Immature natural killer cell (primary cell): ENCODE measurements at regions not wholly inside any gene's neighbourhood (a gene's known extent, or its start where the extent isn't known, plus 50 kb on each side); places are given as distances from the start of the nearest gene placed in this dataset.

Source experiments
- DNase-seq, 3 donors: peaks; one replicate each; pipeline ENCODE4 v3.0.0; 2022; ENCODE audit warnings: mixed read lengths in 1 of 3
- H3K27ac Mint-ChIP-seq, 6 donors: one replicate each; pipeline ENCODE4 v1.8.0; 2020; ENCODE audit warnings: mixed read lengths in 6 of 6, mild to moderate bottlenecking in 5 of 6, inconsistent platforms in 4 of 6, moderate library complexity in 3 of 6
- H3K27me3 Mint-ChIP-seq, 3 donors: one replicate each; pipeline ENCODE4 v1.8.0; 2020 to 2021; ENCODE audit warnings: low read depth in 3 of 3, mild to moderate bottlenecking in 3 of 3, mixed read lengths in 3 of 3, moderate library complexity in 3 of 3, inconsistent platforms in 1 of 3
- H3K36me3 Mint-ChIP-seq, 3 donors: one replicate each; pipeline ENCODE4 v1.8.0; 2020; ENCODE audit warnings: mixed read lengths in 3 of 3, inconsistent platforms in 2 of 3, mild to moderate bottlenecking in 2 of 3
- H3K4me1 Mint-ChIP-seq, 2 donors: one replicate each; pipeline ENCODE4 v1.8.0; 2020; ENCODE audit warnings: inconsistent platforms in 2 of 2, mild to moderate bottlenecking in 2 of 2, mixed read lengths in 2 of 2, moderate library complexity in 1 of 2
- H3K4me3 Mint-ChIP-seq, 5 donors: one replicate each; pipeline ENCODE4 v1.8.0; 2020; ENCODE audit warnings: mild to moderate bottlenecking in 5 of 5, mixed read lengths in 5 of 5, inconsistent platforms in 3 of 5, moderate library complexity in 3 of 5
- H3K9me3 Mint-ChIP-seq, 6 donors: one replicate each; pipeline ENCODE4 v1.8.0; 2020; ENCODE audit warnings: mild to moderate bottlenecking in 6 of 6, mixed read lengths in 6 of 6, inconsistent platforms in 4 of 6, moderate library complexity in 3 of 6

DNA sequence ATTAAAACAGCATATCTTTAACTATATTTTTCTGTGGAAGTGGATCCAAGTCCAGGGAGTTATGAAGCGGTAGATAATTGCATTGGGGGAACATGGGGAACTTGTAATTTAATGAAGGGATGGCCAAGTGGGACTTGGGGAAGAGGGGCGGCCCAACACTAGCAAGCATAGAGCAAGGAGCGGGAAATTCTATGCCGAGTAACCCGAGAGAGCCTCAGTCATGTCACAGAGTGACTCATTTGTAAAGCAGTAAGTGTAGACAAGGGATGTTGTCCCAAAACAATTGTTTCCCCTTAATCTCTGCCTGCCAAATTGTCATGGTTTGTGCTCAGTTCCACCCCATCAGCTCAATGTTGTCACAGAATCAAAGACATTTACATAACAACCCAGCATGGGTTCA, 620.1 kb downstream of the AJAP1 start:
- no peak overlapping the region for H3K27ac Mint-ChIP-seq
- no peak for DNase-seq
- no peak overlapping the region for H3K4me3 Mint-ChIP-seq
- no peaks in the 10 kb centered on the region for H3K9me3 Mint-ChIP-seq
- H3K27me3 Mint-ChIP-seq: peaks cover 0 to 5% (median 2%) of the 10 kb centered on the region in 3 donors
- H3K36me3 Mint-ChIP-seq: no peaks in the 10 kb centered on the region
- no peaks in the 10 kb centered on the region for H3K4me1 Mint-ChIP-seq

GRCh38 chr1:5273280-5274003, 619.0 kb downstream of the AJAP1 start:
- no peak for DNase-seq
- Mint-ChIP-seq H3K36me3 (no peaks in the 10 kb centered on the region), H3K27me3 (peaks cover 0 to 7% (median 2%) of the 10 kb centered on the region in 3 donors), H3K4me3 (no peak overlapping the region), H3K9me3 (no peaks in the 10 kb centered on the region), H3K27ac (no peak overlapping the region), H3K4me1 (no peaks in the 10 kb centered on the region)

GRCh38 chr1:5272325-5272724, 617.9 kb downstream of the AJAP1 start:
- Mint-ChIP-seq H3K4me1 (no peaks in the 10 kb centered on the region), H3K9me3 (no peaks in the 10 kb centered on the region), H3K4me3 (no peak overlapping the region), H3K27ac (no peak overlapping the region), H3K27me3 (peaks cover 2 to 10% (median 2%) of the 10 kb centered on the region in 3 donors), H3K36me3 (no peaks in the 10 kb centered on the region)
- DNase-seq: no peak

DNA sequence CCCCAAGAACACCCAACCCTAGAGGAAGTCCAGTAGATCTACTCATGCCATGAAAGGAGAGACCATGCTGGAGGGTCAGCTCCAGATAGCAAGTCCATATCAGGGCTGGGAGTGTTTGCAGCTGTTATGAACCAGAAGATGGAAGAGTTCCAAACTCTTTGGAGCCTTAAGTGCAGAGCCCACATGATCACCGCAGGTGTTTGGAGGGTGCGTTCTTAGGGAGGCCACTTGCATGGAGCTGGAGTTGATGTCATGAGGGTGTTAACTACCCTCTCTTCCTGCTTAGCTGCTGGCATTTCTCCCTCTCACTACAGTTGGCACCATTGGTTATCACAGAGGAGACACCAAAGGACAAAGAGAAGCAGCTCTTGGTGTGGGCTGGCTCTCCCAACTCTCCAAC, 616.9 kb downstream of the AJAP1 start:
- peaks cover 2 to 10% (median 5%) of the 10 kb centered on the region in 3 donors for H3K27me3 Mint-ChIP-seq
- H3K9me3 Mint-ChIP-seq: no peaks in the 10 kb centered on the region
- no peaks in the 10 kb centered on the region for H3K36me3 Mint-ChIP-seq
- H3K4me1 Mint-ChIP-seq: no peaks in the 10 kb centered on the region
- no peak overlapping the region for H3K27ac Mint-ChIP-seq
- no peak overlapping the region for H3K4me3 Mint-ChIP-seq
- DNase-seq: no peak

DNA sequence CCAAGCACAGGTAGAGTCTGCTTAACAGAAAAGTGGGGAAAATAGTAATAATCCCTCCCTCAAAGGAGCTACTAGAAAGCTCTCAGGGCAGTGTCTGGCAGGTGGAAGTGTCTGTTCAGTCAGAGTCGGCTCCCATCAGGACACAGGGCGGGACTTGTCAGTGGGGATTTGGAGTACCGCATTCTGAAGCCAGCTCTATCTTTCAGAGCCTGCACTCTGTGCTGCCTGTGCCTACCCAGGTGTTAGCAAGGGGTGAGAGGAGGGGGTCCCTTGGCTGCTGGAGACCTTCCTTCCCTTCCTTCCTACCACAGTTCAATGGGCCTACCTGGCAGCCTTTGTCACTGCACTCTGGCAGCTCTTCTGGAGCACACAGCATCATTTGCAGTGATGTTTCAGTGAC, 615.5 kb downstream of the AJAP1 start:
- Mint-ChIP-seq H3K27me3 (peaks cover 2 to 8% (median 5%) of the 10 kb centered on the region in 3 donors), H3K27ac (no peak overlapping the region), H3K9me3 (no peaks in the 10 kb centered on the region), H3K4me1 (no peaks in the 10 kb centered on the region), H3K4me3 (no peak overlapping the region), H3K36me3 (no peaks in the 10 kb centered on the region)
- DNase-seq: no peak

DNA sequence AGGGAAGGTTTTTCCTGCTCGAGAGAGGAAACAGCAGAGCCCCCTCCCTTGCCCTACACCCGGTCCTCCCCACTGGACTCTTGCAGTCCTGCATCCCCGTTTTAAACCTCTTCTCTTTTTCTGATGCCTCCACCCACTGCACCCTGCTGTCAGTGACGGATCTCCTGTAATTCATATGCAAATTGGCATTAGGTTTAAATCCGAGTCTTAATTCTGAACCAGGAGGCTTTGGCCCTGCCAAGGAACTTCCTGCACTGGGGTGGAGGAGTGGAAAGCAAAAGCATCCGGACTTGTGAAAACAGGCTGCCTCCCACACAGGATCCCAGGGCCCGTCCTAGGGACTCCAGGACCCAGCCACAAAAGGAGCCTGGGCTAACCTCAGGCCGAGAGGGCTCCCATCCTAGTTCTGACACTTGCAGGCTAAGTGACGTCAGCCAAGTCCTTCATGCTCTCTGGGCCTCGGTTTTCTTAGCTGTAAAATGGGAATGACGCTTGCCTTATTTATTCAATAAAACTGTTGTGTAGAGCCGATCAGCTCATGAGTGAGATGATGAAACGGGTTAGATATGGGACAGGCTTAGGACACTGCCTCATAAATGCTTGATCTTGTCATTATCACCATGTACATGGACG, 613.3 kb downstream of the AJAP1 start:
- Mint-ChIP-seq H3K27ac (no peak overlapping the region), H3K36me3 (no peaks in the 10 kb centered on the region), H3K9me3 (no peaks in the 10 kb centered on the region), H3K27me3 (peaks cover 2 to 8% (median 5%) of the 10 kb centered on the region in 3 donors), H3K4me1 (no peaks in the 10 kb centered on the region), H3K4me3 (no peak overlapping the region)
- DNase-seq: no peak

DNA sequence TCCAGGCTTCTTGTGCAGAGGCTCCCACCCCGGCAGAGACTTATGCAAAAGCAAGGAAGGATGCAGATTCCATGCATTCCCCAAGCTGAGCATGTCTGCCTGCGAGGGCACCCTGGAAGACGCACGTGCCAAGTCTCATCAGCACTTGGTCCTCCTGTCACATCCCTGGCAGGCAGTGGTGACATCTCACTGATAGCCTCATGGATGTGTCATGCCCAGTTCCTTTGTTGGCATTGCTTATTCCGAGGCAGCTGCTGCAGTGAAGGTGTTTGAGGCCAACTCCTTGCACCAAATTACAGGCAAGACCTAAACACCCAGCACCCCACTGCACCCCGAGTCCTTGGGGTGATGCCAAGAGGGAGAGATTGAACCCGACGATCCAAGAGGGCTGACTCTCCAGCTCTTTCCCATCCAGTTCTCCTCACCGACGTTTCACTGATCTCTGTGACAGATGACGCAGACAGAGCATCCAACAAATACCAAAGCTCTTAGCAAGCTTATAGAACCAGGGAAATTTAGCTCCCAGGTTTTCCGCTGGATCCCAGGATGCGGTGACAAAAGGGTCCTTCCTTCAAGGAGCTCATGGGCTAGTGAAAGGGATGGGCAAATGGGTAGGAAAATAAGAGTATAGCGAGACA, 611.1 kb downstream of the AJAP1 start:
- no peak for DNase-seq
- no peak overlapping the region for H3K27ac Mint-ChIP-seq
- H3K27me3 Mint-ChIP-seq: peaks cover 2 to 11% (median 8%) of the 10 kb centered on the region in 3 donors
- no peaks in the 10 kb centered on the region for H3K36me3 Mint-ChIP-seq
- H3K4me1 Mint-ChIP-seq: no peaks in the 10 kb centered on the region
- H3K9me3 Mint-ChIP-seq: no peaks in the 10 kb centered on the region
- H3K4me3 Mint-ChIP-seq: no peak overlapping the region

DNA sequence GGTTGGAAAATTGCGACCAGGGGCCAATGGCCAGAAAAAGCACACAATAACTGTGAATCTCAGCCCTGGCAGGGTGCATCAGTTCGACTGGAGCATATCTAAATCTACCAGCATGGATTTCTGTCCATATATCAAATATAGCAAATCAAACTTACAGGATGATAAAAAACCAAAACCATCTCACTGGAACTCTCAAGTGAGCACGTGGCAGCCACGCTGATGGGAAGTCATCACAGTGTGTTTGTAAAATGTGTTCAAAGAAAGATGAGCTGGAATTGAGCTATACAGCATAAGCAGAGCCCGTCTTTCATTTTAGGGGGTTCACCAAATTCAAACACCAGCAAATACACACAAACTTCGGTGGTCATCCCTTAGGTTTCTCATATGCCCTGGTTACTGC, 610.1 kb downstream of the AJAP1 start:
- Mint-ChIP-seq H3K4me3 (no peak overlapping the region), H3K4me1 (no peaks in the 10 kb centered on the region), H3K27me3 (peaks cover 4 to 9% (median 7%) of the 10 kb centered on the region in 3 donors), H3K36me3 (no peaks in the 10 kb centered on the region), H3K9me3 (peaks cover 0 to 3% (median under 1%) of the 10 kb centered on the region in 6 donors), H3K27ac (no peak overlapping the region)
- no peak for DNase-seq

GRCh38 chr1:5256793-5257192, 602.4 kb downstream of the AJAP1 start:
- DNase-seq: no peak
- no peak overlapping the region for H3K27ac Mint-ChIP-seq
- H3K27me3 Mint-ChIP-seq: peaks cover 4 to 7% (median 6%) of the 10 kb centered on the region in 3 donors
- no peak overlapping the region for H3K4me3 Mint-ChIP-seq
- H3K9me3 Mint-ChIP-seq: peaks cover 0 to 11% (median 6%) of the 10 kb centered on the region in 6 donors
- no peaks in the 10 kb centered on the region for H3K36me3 Mint-ChIP-seq
- no peaks in the 10 kb centered on the region for H3K4me1 Mint-ChIP-seq

DNA sequence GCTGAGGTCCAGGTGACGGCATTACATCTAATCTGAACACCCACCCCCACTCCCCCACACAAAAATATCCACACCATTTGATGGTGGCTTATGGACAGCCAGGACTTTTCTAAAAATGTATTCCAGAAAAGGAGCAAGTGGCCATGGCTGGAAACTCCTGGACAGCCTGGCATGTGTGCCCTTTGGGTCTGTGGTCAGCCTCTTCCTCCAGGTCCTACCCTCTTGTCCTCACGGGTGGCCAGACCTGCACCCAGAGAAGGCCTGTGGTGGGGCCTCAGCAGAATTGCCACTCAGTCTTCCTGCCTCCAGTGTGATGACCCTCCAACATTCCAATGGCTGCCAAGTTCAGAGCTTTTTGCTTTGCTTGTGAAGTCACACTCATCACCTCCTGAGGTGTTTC, 600.6 kb downstream of the AJAP1 start:
- no peak for DNase-seq
- Mint-ChIP-seq H3K27me3 (peaks cover 4 to 6% (median 5%) of the 10 kb centered on the region in 3 donors), H3K4me1 (no peaks in the 10 kb centered on the region), H3K27ac (no peak overlapping the region), H3K9me3 (peaks cover 0 to 11% (median 6%) of the 10 kb centered on the region in 6 donors), H3K36me3 (no peaks in the 10 kb centered on the region), H3K4me3 (no peak overlapping the region)

- Mint-ChIP-seq H3K4me3 (no peak overlapping the region), H3K9me3 (peaks cover 0 to 6% (median 2%) of the 10 kb centered on the region in 6 donors), H3K27me3 (peaks cover 4 to 6% (median 5%) of the 10 kb centered on the region in 3 donors), H3K36me3 (no peaks in the 10 kb centered on the region), H3K4me1 (no peaks in the 10 kb centered on the region), H3K27ac (no peak overlapping the region)
- no peak for DNase-seq
These were observed 599.8 kb downstream of the AJAP1 start for GRCh38 chr1:5254131-5254725.

- no peak for DNase-seq
- no peak overlapping the region for H3K27ac Mint-ChIP-seq
- no peaks in the 10 kb centered on the region for H3K9me3 Mint-ChIP-seq
- peaks cover 2 to 6% (median 5%) of the 10 kb centered on the region in 3 donors for H3K27me3 Mint-ChIP-seq
- H3K4me1 Mint-ChIP-seq: no peaks in the 10 kb centered on the region
- no peaks in the 10 kb centered on the region for H3K36me3 Mint-ChIP-seq
- no peak overlapping the region for H3K4me3 Mint-ChIP-seq
These were observed 598.6 kb downstream of the AJAP1 start for GRCh38 chr1:5253036-5253435.

GRCh38 chr1:5250336-5250735, 595.9 kb downstream of the AJAP1 start:
- H3K27ac Mint-ChIP-seq: no peak overlapping the region

DNA sequence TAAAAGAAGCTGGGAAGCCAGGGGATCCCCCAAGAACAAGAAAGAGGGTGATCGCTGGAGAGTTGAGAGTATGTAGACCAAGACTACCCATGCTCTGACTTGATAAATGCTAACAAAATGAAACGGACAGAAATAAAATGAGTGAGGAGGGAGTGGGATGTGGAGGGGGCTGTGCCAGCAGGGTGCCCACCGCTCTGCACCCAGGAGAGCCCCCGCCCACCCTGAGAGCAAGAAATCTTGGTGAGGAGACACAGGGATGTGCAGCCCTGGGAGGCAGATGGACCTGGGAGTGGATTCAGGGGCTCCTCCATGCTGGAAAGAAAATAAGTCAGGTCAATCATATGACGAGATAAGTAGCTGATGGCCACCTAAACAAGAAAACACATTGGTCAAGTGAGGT, 590.9 kb downstream of the AJAP1 start:
- H3K9me3 Mint-ChIP-seq: no peaks in the 10 kb centered on the region
- no peak for DNase-seq
- no peak overlapping the region for H3K27ac Mint-ChIP-seq
- peaks cover 5 to 9% (median 7%) of the 10 kb centered on the region in 3 donors for H3K27me3 Mint-ChIP-seq
- no peaks in the 10 kb centered on the region for H3K36me3 Mint-ChIP-seq
- H3K4me3 Mint-ChIP-seq: no peak overlapping the region
- H3K4me1 Mint-ChIP-seq: no peaks in the 10 kb centered on the region

More at GRCh38 chr1:5250336-5250735, 595.9 kb downstream of the AJAP1 start:
- no peak for DNase-seq
- Mint-ChIP-seq H3K27me3 (peaks cover 2 to 8% (median 6%) of the 10 kb centered on the region in 3 donors), H3K9me3 (no peaks in the 10 kb centered on the region), H3K4me1 (no peaks in the 10 kb centered on the region), H3K4me3 (no peak overlapping the region), H3K36me3 (no peaks in the 10 kb centered on the region)
